H1 (cell line): ENCODE measurements at regions not wholly inside any gene's neighbourhood (a gene's known extent, or its start where the extent isn't known, plus 50 kb on each side); places are given as distances from the start of the nearest gene placed in this dataset.

ENCODE experiments used
- CTCF ChIA-PET: fragments of 300-600 bp; sonication (Branson Sonifier 250); formaldehyde crosslinking; loops from one replicate; lab custom pipeline; 2021; ENCODE audit not compliant: partially characterized antibody; lab: Charles Lee
- POLR2A ChIA-PET: fragments of 300-600 bp; sonication (Branson Sonifier 250); formaldehyde crosslinking; loops from one replicate; lab custom pipeline; 2021; ENCODE audit warnings: inconsistent platforms; ENCODE audit not compliant: partially characterized antibody; lab: Charles Lee
- DNase-seq, 2 experiments: peaks; one replicate each; pipeline versions ENCODE4 v3.0.0 to v3.0.0-alpha.2; 2010 to 2022; ENCODE audit warnings: low spot score in 2 of 2, low read depth in 1 of 2, mixed read lengths in 1 of 2
- FAIRE-seq: peaks from 2 replicates; lab custom pipeline; 2011; peaks lifted over from hg19 to GRCh38; lab: Jason Lieb, UNC
- H2AFZ ChIP-seq: 2 replicates; pipeline ENCODE4 v1.8.1; 2012; ENCODE audit warnings: low read length, inconsistent platforms
- H2AK5ac ChIP-seq: 2 replicates; pipeline ENCODE4 v1.6.1; 2013; ENCODE audit warnings: low read depth, low read length
- H2BK120ac ChIP-seq: replicated peaks from 2 replicates; pipeline ENCODE3; 2013; ENCODE audit warnings: low read depth, low read length, inconsistent platforms
- H2BK12ac ChIP-seq: 2 replicates; pipeline ENCODE4 v1.6.1; 2013; ENCODE audit warnings: low read depth, low read length
- H2BK15ac ChIP-seq: 2 replicates; pipeline ENCODE4 v1.6.1; 2013; ENCODE audit warnings: low read length
- H2BK20ac ChIP-seq: 2 replicates; pipeline ENCODE4 v1.6.1; 2013; ENCODE audit warnings: low read length
- H2BK5ac ChIP-seq: 2 replicates; pipeline ENCODE4 v1.6.1; 2013; ENCODE audit warnings: low read depth, low read length
- H3K14ac ChIP-seq: 2 replicates; pipeline ENCODE4 v1.6.1; 2013; ENCODE audit warnings: inconsistent platforms; ENCODE audit not compliant: insufficient read length
- H3K18ac ChIP-seq: 2 replicates; pipeline ENCODE4 v1.6.1; 2013; ENCODE audit warnings: low read length; ENCODE audit errors: extremely low read depth
- H3K23ac ChIP-seq: 2 replicates; pipeline ENCODE4 v1.6.1; 2013; ENCODE audit warnings: inconsistent platforms; ENCODE audit not compliant: insufficient read length
- H3K23me2 ChIP-seq: 2 replicates; pipeline ENCODE4 v1.6.1; 2013; ENCODE audit warnings: low read depth, low read length
- H3K27ac ChIP-seq: 2 replicates; pipeline ENCODE4 v1.6.1; 2011; ENCODE audit warnings: low read depth, low read length, inconsistent platforms
- H3K27me3 ChIP-seq, 4 experiments: replicated peaks in 1 of 4; 1 replicate in 1 of 4; 2 replicates in 3 of 4; pipeline versions ENCODE4 v1.6.1 to v1.8.1; 2011 to 2013; ENCODE audit warnings: low read length in 3 of 4, mild to moderate bottlenecking in 3 of 4, inconsistent platforms in 2 of 4, mixed read lengths in 2 of 4, moderate library complexity in 1 of 4; ENCODE audit not compliant: control insufficient read depth in 3 of 4, insufficient read depth in 3 of 4; ENCODE audit errors: extremely low read depth in 1 of 4
- H3K36me3 ChIP-seq, 4 experiments: 2 replicates each; pipeline versions ENCODE4 v1.6.1 to v1.8.1; 2011 to 2013; ENCODE audit warnings: mild to moderate bottlenecking in 4 of 4, low read length in 3 of 4, moderate library complexity in 2 of 4, control low read depth in 1 of 4, inconsistent platforms in 1 of 4; ENCODE audit not compliant: insufficient read depth in 4 of 4, control insufficient read depth in 2 of 4
- H3K4ac ChIP-seq: replicated peaks from 2 replicates; pipeline ENCODE3; 2013; ENCODE audit warnings: low read length, low read depth, mixed read lengths, inconsistent platforms; ENCODE audit not compliant: insufficient read length
- H3K4me1 ChIP-seq, 4 experiments: replicated peaks in 1 of 4; 1 replicate in 1 of 4; 2 replicates in 3 of 4; pipeline versions ENCODE4 v1.6.1 to v1.8.1; 2011 to 2013; ENCODE audit warnings: low read length in 3 of 4, inconsistent platforms in 2 of 4, mixed read lengths in 1 of 4; ENCODE audit not compliant: insufficient read depth in 4 of 4, control insufficient read depth in 3 of 4
- H3K4me2 ChIP-seq, 2 experiments: 2 replicates each; pipeline versions ENCODE4 v1.6.1 to v1.8.1; 2011 to 2013; ENCODE audit warnings: low read depth in 2 of 2, low read length in 2 of 2, control low read depth in 1 of 2, inconsistent platforms in 1 of 2, mild to moderate bottlenecking in 1 of 2; ENCODE audit not compliant: insufficient read depth in 1 of 2
- H3K4me3 ChIP-seq, 4 experiments: fragments of 200-600, 300-600 bp in 1 of 4; sonication (generic), shearing (Covaris generic), sonication (Bioruptor Twin) in 1 of 4; 2 replicates each; pipeline versions ENCODE4 v1.5.1 to v1.8.1; 2011 to 2016; ENCODE audit warnings: low read length in 4 of 4, low read depth in 3 of 4, control low read depth in 2 of 4, inconsistent platforms in 2 of 4, mild to moderate bottlenecking in 2 of 4, mixed read lengths in 1 of 4, moderate library complexity in 1 of 4; ENCODE audit not compliant: insufficient read depth in 2 of 4; ENCODE audit errors: extremely low read depth in 1 of 4
- H3K56ac ChIP-seq: replicated peaks from 2 replicates; pipeline ENCODE3; 2013; ENCODE audit warnings: low read depth, mild to moderate bottlenecking, mixed read lengths, low read length, inconsistent platforms; ENCODE audit not compliant: insufficient read length
- H3K79me1 ChIP-seq: 2 replicates; pipeline ENCODE4 v1.6.1; 2013; ENCODE audit warnings: low read depth, low read length, control low read depth
- H3K79me2 ChIP-seq, 2 experiments: 2 replicates each; pipeline versions ENCODE4 v1.6.1 to v1.8.1; 2012 to 2013; ENCODE audit warnings: low read length in 2 of 2, mild to moderate bottlenecking in 2 of 2, inconsistent platforms in 1 of 2; ENCODE audit not compliant: insufficient read depth in 2 of 2, control insufficient read depth in 1 of 2
- H3K9ac ChIP-seq, 4 experiments: replicated peaks in 1 of 4; 1 replicate in 1 of 4; 2 replicates in 3 of 4; pipeline versions ENCODE4 v1.6.1 to v1.8.1; 2011 to 2013; ENCODE audit warnings: low read depth in 3 of 4, low read length in 3 of 4, control low read depth in 2 of 4, mild to moderate bottlenecking in 2 of 4, moderate library complexity in 2 of 4, inconsistent platforms in 1 of 4; ENCODE audit errors: extremely low read depth in 1 of 4
- H3K9me3 ChIP-seq, 2 experiments: 2 replicates each; pipeline versions ENCODE4 v1.6.1 to v1.8.1; 2012 to 2013; ENCODE audit warnings: mild to moderate bottlenecking in 2 of 2, moderate library complexity in 2 of 2, control low read depth in 1 of 2, inconsistent platforms in 1 of 2, low read depth in 1 of 2, low read length in 1 of 2, mixed read lengths in 1 of 2; ENCODE audit not compliant: insufficient read depth in 2 of 2
- H4K20me1 ChIP-seq, 2 experiments: replicated peaks in 1 of 2; 2 replicates each; pipeline versions ENCODE3 to v1.8.1; 2011 to 2013; ENCODE audit warnings: inconsistent platforms in 2 of 2, low read length in 2 of 2, mild to moderate bottlenecking in 1 of 2; ENCODE audit not compliant: insufficient read depth in 2 of 2, control insufficient read depth in 1 of 2
- H4K5ac ChIP-seq: 2 replicates; pipeline ENCODE4 v1.6.1; 2013; ENCODE audit warnings: low read length, low read depth, mixed read lengths, inconsistent platforms; ENCODE audit not compliant: insufficient read length
- H4K8ac ChIP-seq: 2 replicates; pipeline ENCODE4 v1.8.0; 2013; ENCODE audit warnings: mild to moderate bottlenecking, moderate library complexity, low read length, inconsistent platforms; ENCODE audit not compliant: insufficient read depth; ENCODE audit errors: extremely low read depth
- H4K91ac ChIP-seq: replicated peaks from 2 replicates; pipeline ENCODE3; 2013; ENCODE audit warnings: low read length, mixed read lengths, inconsistent platforms; ENCODE audit not compliant: insufficient read length
- CHD1 ChIP-seq: IDR thresholded peaks from 2 replicates; pipeline ENCODE4 v1.6.1; 2012; ENCODE audit warnings: low read depth, low read length, improper control_type of control experiment
- HDAC2 ChIP-seq, 2 experiments: fragments of 300-600 bp in 1 of 2; sonication (generic) in 1 of 2; IDR thresholded peaks; 2 replicates each; pipeline ENCODE4 v1.6.1; 2011 to 2012; ENCODE audit warnings: low read depth in 2 of 2, low read length in 2 of 2, mild to moderate bottlenecking in 2 of 2, moderate library complexity in 2 of 2, borderline replicate concordance in 1 of 2, inconsistent platforms in 1 of 2
- JUN ChIP-seq: IDR thresholded peaks from 2 replicates; pipeline ENCODE4 v1.6.1; 2011; ENCODE audit warnings: low read depth, mild to moderate bottlenecking, improper control_type of control experiment, low read length
- NRF1 ChIP-seq: IDR thresholded peaks from 2 replicates; pipeline ENCODE4 v1.6.1; 2011; ENCODE audit warnings: mild to moderate bottlenecking, low read depth, low read length, improper control_type of control experiment
- POLR2AphosphoS5 ChIP-seq: IDR thresholded peaks from 2 replicates; pipeline ENCODE4 v1.6.1; 2011; ENCODE audit warnings: low read depth, low read length
- RNF2 ChIP-seq: fragments of 200-900, 300-1000 bp; sonication (generic); IDR thresholded peaks from 2 replicates; pipeline ENCODE4 v1.7.1; 2016; ENCODE audit warnings: borderline replicate concordance, low read depth, mild to moderate bottlenecking, antibody characterized with exemption, low read length; ENCODE audit not compliant: poor library complexity, severe bottlenecking; ENCODE audit errors: missing control alignments
- SIX5 ChIP-seq: IDR thresholded peaks from 2 replicates; pipeline ENCODE4 v1.6.1; 2011; ENCODE audit warnings: mild to moderate bottlenecking, low read depth, low read length
- TBP ChIP-seq: IDR thresholded peaks from 2 replicates; pipeline ENCODE4 v1.6.1; 2011; ENCODE audit warnings: low read depth, low read length, improper control_type of control experiment
- WGBS, 2 experiments: shearing (Covaris generic) in 1 of 2; methylation state at CpG; one replicate each; pipeline versions ENCODE4 v1.1.6 to v1.1.7; 2013 to 2015; ENCODE audit warnings: low lambda C conversion rate in 2 of 2, mixed read lengths in 2 of 2, inconsistent platforms in 1 of 2, low coverage in 1 of 2, missing lambda C conversion rate in 1 of 2; ENCODE audit not compliant: insufficient replicate concordance in 2 of 2, insufficient coverage in 1 of 2, insufficient read length in 1 of 2; ENCODE audit errors: extremely low coverage in 1 of 2, missing lambda C conversion rate in 1 of 2; 5-methylcytosine and 5-hydroxymethylcytosine counted together

- H4K5ac ChIP-seq = no peak overlapping the region
- H3K18ac ChIP-seq = no peak overlapping the region
- no peak overlapping the region for H2BK20ac ChIP-seq
- no peak overlapping the region for H3K27ac ChIP-seq
- no peak overlapping the region for H3K4me2 ChIP-seq
- H3K4me3 ChIP-seq = no peak overlapping the region
- 85% methylated on average over 7 of the region's 7 CpGs; no CpG with 5 or more reads in 1 of the 2 experiments for WGBS, 2 experiments
- no peak overlapping the region for H2AFZ ChIP-seq
- no peaks in the 10 kb centered on the region for H3K9me3 ChIP-seq
- H3K9ac ChIP-seq = no peak overlapping the region
- H2BK120ac ChIP-seq = no peak overlapping the region
- H2BK5ac ChIP-seq = no peak overlapping the region
- no peaks in the 10 kb centered on the region for H3K23me2 ChIP-seq
- H3K79me2 ChIP-seq = no peaks in the 10 kb centered on the region
- no peak overlapping the region for H3K4ac ChIP-seq
- no peaks in the 10 kb centered on the region for H3K27me3 ChIP-seq
- H4K91ac ChIP-seq = no peak overlapping the region
- TF ChIP-seq TBP (no peak), NRF1 (no peak), JUN (no peak), HDAC2 (IDR thresholded peaks at IDR 0.05; ENCODE audit: borderline replicate concordance in 1 of 2, low read depth in 2 of 2, low read length in 2 of 2) (no peak), POLR2AphosphoS5 (no peak), RNF2 (no peak), CHD1 (no peak), SIX5 (no peak)
- ChIA-PET POLR2A (interaction anchor here (0.5 kb wide), 1 partner anchor 1006 kb away, joined by 3 read pairs; no protein-coding TSS in a partner anchor), CTCF (interaction anchor here (1.8 kb wide), 1 partner anchor 17 kb away, joined by 4 read pairs; no protein-coding TSS in a partner anchor)
- no peak overlapping the region for H4K8ac ChIP-seq
- no peak overlapping the region for H2BK15ac ChIP-seq
- no peak overlapping the region for H3K23ac ChIP-seq
- no peaks in the 10 kb centered on the region for H3K4me1 ChIP-seq
- no peak overlapping the region for H3K14ac ChIP-seq
- no peak for FAIRE-seq
- no peak overlapping the region for H3K56ac ChIP-seq
- no peaks in the 10 kb centered on the region; the same call in 1 of the 2 replicates for H3K79me1 ChIP-seq
- DNase-seq = no peak
- H4K20me1 ChIP-seq = no peaks in the 10 kb centered on the region
- no peak overlapping the region for H2AK5ac ChIP-seq
- H3K36me3 ChIP-seq = no peaks in the 10 kb centered on the region
- H2BK12ac ChIP-seq = no peak overlapping the region
These were observed 70.6 kb upstream of the ID2 start for GRCh38 chr2:8611246-8611645.
